ENCODE measurements at regions not wholly inside any gene's neighbourhood (a gene's known extent, or its start where the extent isn't known, plus 50 kb on each side); places are given as distances from the start of the nearest gene placed in this dataset.

DNA sequence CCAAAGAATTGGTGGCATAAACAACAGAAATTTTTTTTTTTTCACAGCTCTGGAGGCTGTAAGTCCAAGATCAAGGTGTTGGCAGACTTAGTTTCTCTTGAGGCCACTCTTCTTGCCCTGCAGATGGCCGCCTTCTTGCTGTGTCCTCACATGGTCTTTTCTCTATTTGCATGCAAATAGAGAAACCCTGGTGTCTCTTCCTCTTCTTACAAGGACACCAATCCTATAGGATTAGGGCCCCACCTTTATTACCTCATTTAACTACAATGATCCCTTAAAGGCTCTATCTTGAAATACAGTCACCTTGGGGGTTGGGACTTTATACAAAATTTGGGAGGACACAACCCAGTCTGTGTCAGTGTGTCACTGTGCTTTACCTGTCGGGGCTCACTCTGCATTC is 175.4 kb upstream of the PGRMC2 start:
- TF ChIP-seq, protein P1, sequence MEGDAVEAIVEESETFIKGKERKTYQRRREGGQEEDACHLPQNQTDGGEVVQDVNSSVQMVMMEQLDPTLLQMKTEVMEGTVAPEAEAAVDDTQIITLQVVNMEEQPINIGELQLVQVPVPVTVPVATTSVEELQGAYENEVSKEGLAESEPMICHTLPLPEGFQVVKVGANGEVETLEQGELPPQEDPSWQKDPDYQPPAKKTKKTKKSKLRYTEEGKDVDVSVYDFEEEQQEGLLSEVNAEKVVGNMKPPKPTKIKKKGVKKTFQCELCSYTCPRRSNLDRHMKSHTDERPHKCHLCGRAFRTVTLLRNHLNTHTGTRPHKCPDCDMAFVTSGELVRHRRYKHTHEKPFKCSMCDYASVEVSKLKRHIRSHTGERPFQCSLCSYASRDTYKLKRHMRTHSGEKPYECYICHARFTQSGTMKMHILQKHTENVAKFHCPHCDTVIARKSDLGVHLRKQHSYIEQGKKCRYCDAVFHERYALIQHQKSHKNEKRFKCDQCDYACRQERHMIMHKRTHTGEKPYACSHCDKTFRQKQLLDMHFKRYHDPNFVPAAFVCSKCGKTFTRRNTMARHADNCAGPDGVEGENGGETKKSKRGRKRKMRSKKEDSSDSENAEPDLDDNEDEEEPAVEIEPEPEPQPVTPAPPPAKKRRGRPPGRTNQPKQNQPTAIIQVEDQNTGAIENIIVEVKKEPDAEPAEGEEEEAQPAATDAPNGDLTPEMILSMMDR (conservative IDR thresholded peaks at IDR 0.05) = no peak
- TF ChIP-seq EZH2 (IDR thresholded peaks at IDR 0.05; ENCODE audit: low read depth) = no peak
